Neural progenitor cell (in vitro differentiated cells): ENCODE measurements at regions not wholly inside any gene's neighbourhood (a gene's known extent, or its start where the extent isn't known, plus 50 kb on each side); places are given as distances from the start of the nearest gene placed in this dataset.

ENCODE experiments used
- EZH2 ChIP-seq: fragments of 200-600 bp; sonication (generic); IDR thresholded peaks from 2 replicates; pipeline ENCODE4 v1.6.1; 2017; ENCODE audit warnings: antibody characterized with exemption, mild to moderate bottlenecking, moderate library complexity
- EZH2phosphoT487 ChIP-seq: fragments of 200-600 bp; sonication (generic); IDR thresholded peaks from 2 replicates; pipeline ENCODE4 v1.6.1; 2017; ENCODE audit warnings: antibody characterized with exemption
- TF ChIP-seq, protein P1 (sequence below): fragments of 200-600 bp; sonication (generic); IDR thresholded peaks from 2 replicates; pipeline ENCODE4 v1.5.1; 2017; ENCODE audit warnings: antibody characterized with exemption, mild to moderate bottlenecking

DNA sequence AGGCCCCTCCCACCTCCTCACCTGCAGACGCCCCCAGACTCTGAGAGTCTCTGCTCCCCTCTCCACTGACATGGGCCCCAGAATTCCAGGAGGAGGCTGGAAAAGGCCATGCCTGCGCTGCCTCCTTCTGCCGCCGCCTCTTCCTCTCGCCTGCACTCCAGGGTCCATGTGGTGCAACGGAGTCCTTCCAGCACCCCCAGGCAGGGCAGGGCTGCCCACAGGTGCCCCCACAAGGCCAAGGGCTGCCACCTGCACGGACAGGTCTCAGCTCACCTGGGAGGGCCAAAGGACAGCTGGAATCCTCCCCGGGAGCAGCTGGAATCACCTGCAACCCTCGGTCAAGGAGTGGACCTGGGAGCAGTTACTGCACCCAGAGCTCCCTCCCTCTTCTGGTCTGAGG is 194.9 kb downstream of the RBFOX3 start:
- TF ChIP-seq, protein P1, sequence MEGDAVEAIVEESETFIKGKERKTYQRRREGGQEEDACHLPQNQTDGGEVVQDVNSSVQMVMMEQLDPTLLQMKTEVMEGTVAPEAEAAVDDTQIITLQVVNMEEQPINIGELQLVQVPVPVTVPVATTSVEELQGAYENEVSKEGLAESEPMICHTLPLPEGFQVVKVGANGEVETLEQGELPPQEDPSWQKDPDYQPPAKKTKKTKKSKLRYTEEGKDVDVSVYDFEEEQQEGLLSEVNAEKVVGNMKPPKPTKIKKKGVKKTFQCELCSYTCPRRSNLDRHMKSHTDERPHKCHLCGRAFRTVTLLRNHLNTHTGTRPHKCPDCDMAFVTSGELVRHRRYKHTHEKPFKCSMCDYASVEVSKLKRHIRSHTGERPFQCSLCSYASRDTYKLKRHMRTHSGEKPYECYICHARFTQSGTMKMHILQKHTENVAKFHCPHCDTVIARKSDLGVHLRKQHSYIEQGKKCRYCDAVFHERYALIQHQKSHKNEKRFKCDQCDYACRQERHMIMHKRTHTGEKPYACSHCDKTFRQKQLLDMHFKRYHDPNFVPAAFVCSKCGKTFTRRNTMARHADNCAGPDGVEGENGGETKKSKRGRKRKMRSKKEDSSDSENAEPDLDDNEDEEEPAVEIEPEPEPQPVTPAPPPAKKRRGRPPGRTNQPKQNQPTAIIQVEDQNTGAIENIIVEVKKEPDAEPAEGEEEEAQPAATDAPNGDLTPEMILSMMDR = no peak
- no peak for TF ChIP-seq EZH2phosphoT487
- TF ChIP-seq EZH2 = no peak
